Heart right ventricle (tissue), 16 donors: ENCODE measurements at regions not wholly inside any gene's neighbourhood (a gene's known extent, or its start where the extent isn't known, plus 50 kb on each side); places are given as distances from the start of the nearest gene placed in this dataset.

Experiments
- ATAC-seq, 8 donors: fragments of 200-7000 bp; cut with Tn5 transposase; one replicate each; pipeline ENCODE4 v1.9.1; 2020; ENCODE audit warnings: mild to moderate bottlenecking in 8 of 8, moderate library complexity in 8 of 8, moderate number of reproducible peaks in 1 of 8
- DNase-seq, 2 donors: peaks; one replicate each; pipeline ENCODE4 v3.0.0-alpha.2; 2020
- H3K27ac ChIP-seq, 10 donors: fragments of 200-600 bp; sonication (generic) in 2 of 10; one replicate each; pipeline versions ENCODE4 v1.5.0 to v1.8.0; 2020 to 2022; ENCODE audit warnings: mild to moderate bottlenecking in 3 of 10
- H3K27me3 ChIP-seq, 7 donors: fragments of 200-600 bp; one replicate each; pipeline ENCODE4 v1.8.0; 2021 to 2022; ENCODE audit warnings: mild to moderate bottlenecking in 2 of 7
- H3K36me3 ChIP-seq, 9 donors: fragments of 200-600 bp; sonication (generic) in 1 of 9; one replicate each; pipeline versions ENCODE4 v1.5.0 to v1.8.0; 2020 to 2022; ENCODE audit warnings: mild to moderate bottlenecking in 2 of 9
- H3K4me1 ChIP-seq, 9 donors: fragments of 200-600 bp; sonication (generic) in 1 of 9; one replicate each; pipeline versions ENCODE4 v1.5.0 to v1.8.0; 2020 to 2022; ENCODE audit warnings: mild to moderate bottlenecking in 4 of 9
- H3K4me3 ChIP-seq, 10 donors: fragments of 200-600 bp; sonication (generic) in 2 of 10; one replicate each; pipeline versions ENCODE4 v1.5.0 to v1.8.0; 2020 to 2022; ENCODE audit warnings: mild to moderate bottlenecking in 7 of 10, moderate library complexity in 2 of 10
- H3K9me3 ChIP-seq, 11 donors: fragments of 200-600 bp in 10 of 11; sonication (generic) in 2 of 11; one replicate each; pipeline versions ENCODE4 v1.5.0 to v1.8.0; 2013 to 2022; ENCODE audit warnings: mild to moderate bottlenecking in 2 of 11, control low read depth in 1 of 11, moderate library complexity in 1 of 11
- CTCF ChIP-seq, 9 donors: fragments of 200-600 bp; sonication (generic) in 2 of 9; IDR thresholded peaks; one replicate each; pipeline versions ENCODE4 v1.5.0 to v1.8.0; 2021 to 2022; ENCODE audit warnings: antibody characterized with exemption in 9 of 9, mild to moderate bottlenecking in 5 of 9, moderate library complexity in 1 of 9
- WGBS, 2 donors: extraction: QIAGEN DNeasy Blood & Tissue Kit; methylation state at CpG; one replicate each; pipeline ENCODE4 v1.1.7; 2013; ENCODE audit warnings: inconsistent platforms in 1 of 2; 5-methylcytosine and 5-hydroxymethylcytosine counted together
- intact Hi-C, 10 donors: fragments of 100-400 bp; cut with DNase I; formaldehyde crosslinking; loops; one replicate each; pipeline versions ENCODE4 v1.11.1 to v1.14.2; 2022
- donor health status: Arrhythmogenic right ventricular cardiomyopathy.
- donor health status: ischemic (EF 13 %, LVEDD 7.1; RV severe dilation, severe dysfunction).
- donor health status: healthy with polysubstance abuse.
- donor health status: DM: no; HTN: yes; CAD: no.
- donor health status: DM: no; HTN: no; CAD: no.
- donor health status: ischemic (EF 25% LVEDD 6.9; RV normal size, moderate dysfunction).
- donor health status: ischemic (EF 25% LVEDD 5.7; RV mildly dilated, moderate dysfunction).
- donor health status: healthy.
- donor health status: DM: yes; HTN: yes; CAD: no.
- donor health status: Ischemic cardiomyopathy.
- donor health status: ischemic (EF 35%, LVEDD 5.7; RV mildly dilated, moderate dysfunction).
- donor health status: nonischemic (EF 11% LVEDD 7.7; RV severe dilation, severe dysfunction).
- donor health status: DM: yes; HTN: yes; CAD: no.
- donor health status: PGD.
- donor health status: ischemic (EF 29% LVEDD 5.4; RV normal size, mild dysfunction).
- donor health status: nonischemic (EF 23%, LVEDD 6.1; RV moderate dilation, normal function).

- peak; percentile 56 to 78 for DNase-seq
- peaks cover 13 to 42% (median 31%) of the 10 kb centered on the region in 9 donors for H3K4me1 ChIP-seq
- H3K27me3 ChIP-seq = no peaks in the 10 kb centered on the region
- no peak overlapping the region for H3K4me3 ChIP-seq
- 40 to 53% methylated on average over 15 of the region's 15 CpGs for WGBS, 2 donors
- intact Hi-C loops = no loop called here
- no peak for TF ChIP-seq CTCF (IDR thresholded peaks at IDR 0.05)
- H3K27ac ChIP-seq = peak overlapping the region in 9 of 10 donors; percentile 8 to 74 (median 68)
- ATAC-seq = peak; percentile 86 to 92 (median 89)
- H3K9me3 ChIP-seq = no peaks in the 10 kb centered on the region
- H3K36me3 ChIP-seq = no peaks in the 10 kb centered on the region
Measured at GRCh38 chr14:76937181-76938091, 91.1 kb downstream of the IRF2BPL start.

- H3K27me3 ChIP-seq = no peaks in the 10 kb centered on the region
- peak in 7 of 8 donors; percentile 21 to 58 (median 31) for ATAC-seq
- no peaks in the 10 kb centered on the region for H3K9me3 ChIP-seq
- H3K27ac ChIP-seq = peak overlapping the region in 7 of 10 donors; percentile 1 to 73 (median 37)
- peaks cover 13 to 35% (median 31%) of the 10 kb centered on the region in 9 donors for H3K4me1 ChIP-seq
- H3K36me3 ChIP-seq = no peaks in the 10 kb centered on the region
- intact Hi-C loops = no loop called here
- DNase-seq = peak in 1 of 2 donors; percentile 63
- no peak for TF ChIP-seq CTCF (IDR thresholded peaks at IDR 0.05)
- H3K4me3 ChIP-seq = no peak overlapping the region
- WGBS, 2 donors = 58 to 62% methylated on average over 7 of the region's 7 CpGs
Measured at GRCh38 chr14:76936483-76936882, 92.0 kb downstream of the IRF2BPL start.

DNA sequence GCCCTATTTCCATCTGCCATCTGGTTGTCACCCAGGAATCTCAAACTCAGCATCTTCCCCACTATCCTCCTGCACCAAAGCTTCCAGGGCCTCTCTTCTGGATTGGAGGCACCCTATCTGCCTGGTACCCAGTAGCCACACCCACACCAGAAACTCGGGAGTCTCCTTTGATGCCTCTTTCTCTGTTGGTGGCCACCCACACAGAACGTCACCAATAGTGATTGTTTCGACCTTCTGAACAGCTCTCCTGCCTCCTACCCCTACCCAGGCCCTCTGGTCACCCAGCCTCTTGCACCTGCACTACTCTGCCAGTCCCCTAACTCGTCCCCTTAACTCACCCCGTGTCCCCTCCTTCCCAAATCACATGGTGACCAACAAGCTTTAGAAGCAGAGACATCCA is 95.0 kb downstream of the IRF2BPL start:
- WGBS, 2 donors = 83 to 86% methylated on average over 5 of the region's 5 CpGs
- DNase-seq = no peak
- peaks cover 13 to 43% (median 26%) of the 10 kb centered on the region in 9 donors for H3K4me1 ChIP-seq
- H3K27me3 ChIP-seq = no peaks in the 10 kb centered on the region
- no peak for TF ChIP-seq CTCF (IDR thresholded peaks at IDR 0.05)
- H3K36me3 ChIP-seq = no peaks in the 10 kb centered on the region
- H3K9me3 ChIP-seq = no peaks in the 10 kb centered on the region
- intact Hi-C loops = no loop called here
- H3K27ac ChIP-seq = no peak overlapping the region
- ATAC-seq = no peak
- no peak overlapping the region for H3K4me3 ChIP-seq

- intact Hi-C loops = no loop called here
- DNase-seq = no peak
- WGBS, 2 donors = 82 to 84% methylated on average over 9 of the region's 9 CpGs
- no peaks in the 10 kb centered on the region for H3K9me3 ChIP-seq
- no peak for TF ChIP-seq CTCF (IDR thresholded peaks at IDR 0.05)
- no peaks in the 10 kb centered on the region for H3K36me3 ChIP-seq
- no peak overlapping the region for H3K27ac ChIP-seq
- peaks cover 7 to 43% (median 28%) of the 10 kb centered on the region in 9 donors for H3K4me1 ChIP-seq
- ATAC-seq = no peak
- no peak overlapping the region for H3K4me3 ChIP-seq
- no peaks in the 10 kb centered on the region for H3K27me3 ChIP-seq
Measured at GRCh38 chr14:76931631-76932402, 96.7 kb downstream of the IRF2BPL start.
